OCI-LY1 (cell line): ENCODE measurements at regions not wholly inside any gene's neighbourhood (a gene's known extent, or its start where the extent isn't known, plus 50 kb on each side); places are given as distances from the start of the nearest gene placed in this dataset.

Experiments
- H2AFZ ChIP-seq: fragments of 200-600 bp; sonication (generic), shearing (Covaris generic); 2 replicates; pipeline ENCODE4 v1.6.0; 2014; ENCODE audit warnings: antibody characterized with exemption, mild to moderate bottlenecking, low read length
- H3F3A ChIP-seq: fragments of 200-600 bp; sonication (generic), shearing (Covaris generic); 2 replicates; pipeline ENCODE4 v1.6.0; 2014; ENCODE audit warnings: mild to moderate bottlenecking, antibody characterized with exemption, low read length, moderate library complexity; ENCODE audit not compliant: insufficient read depth
- H3K27ac ChIP-seq: fragments of 200-600 bp; sonication (generic); 2 replicates; pipeline ENCODE4 v1.5.1; 2014; ENCODE audit warnings: low read length, mixed run types, mild to moderate bottlenecking, low read depth; ENCODE audit not compliant: poor library complexity, severe bottlenecking
- H3K27me3 ChIP-seq: fragments of 200-600 bp; sonication (generic); 2 replicates; pipeline ENCODE4 v1.6.0; 2014; ENCODE audit warnings: antibody characterized with exemption, mild to moderate bottlenecking, low read length, moderate library complexity; ENCODE audit not compliant: insufficient read depth
- H3K36me3 ChIP-seq: fragments of 200-600 bp; sonication (generic); 2 replicates; pipeline ENCODE4 v1.6.1; 2014; ENCODE audit warnings: mild to moderate bottlenecking, antibody characterized with exemption, low read length, moderate library complexity, mixed read lengths; ENCODE audit not compliant: insufficient read depth
- H3K4me1 ChIP-seq: fragments of 200-600 bp; sonication (generic); 2 replicates; pipeline ENCODE4 v1.5.1; 2014; ENCODE audit warnings: mild to moderate bottlenecking, low read length, moderate library complexity; ENCODE audit not compliant: insufficient read depth, severe bottlenecking
- H3K4me2 ChIP-seq: fragments of 200-600 bp; sonication (generic), shearing (Covaris generic); 2 replicates; pipeline ENCODE4 v1.6.1; 2014; ENCODE audit warnings: low read length
- H3K4me3 ChIP-seq: fragments of 200-600 bp; sonication (generic); 2 replicates; pipeline ENCODE4 v1.5.1; 2014; ENCODE audit warnings: low read length, low read depth, mild to moderate bottlenecking, mixed read lengths; ENCODE audit not compliant: poor library complexity, severe bottlenecking
- H3K79me2 ChIP-seq: fragments of 200-600 bp; shearing (Covaris generic); 2 replicates; pipeline ENCODE4 v1.6.1; 2016; ENCODE audit warnings: mixed run types, low read length, mixed read lengths; ENCODE audit not compliant: insufficient read depth
- H3K9ac ChIP-seq: fragments of 200-600 bp; sonication (generic), shearing (Covaris generic); 2 replicates; pipeline ENCODE4 v1.6.1; 2014; ENCODE audit warnings: mild to moderate bottlenecking, low read length, mixed read lengths
- H3K9me2 ChIP-seq: fragments of 200-600 bp; sonication (generic), shearing (Covaris generic); 2 replicates; pipeline ENCODE4 v1.6.1; 2014; ENCODE audit warnings: low read depth, mild to moderate bottlenecking, low read length, mixed read lengths
- H3K9me3 ChIP-seq: fragments of 200-600 bp; shearing (Covaris generic); 2 replicates; pipeline ENCODE4 v1.6.1; 2014; ENCODE audit warnings: low read length, mixed read lengths
- H4K20me1 ChIP-seq: fragments of 200-600 bp; sonication (generic), shearing (Covaris generic); 2 replicates; pipeline ENCODE4 v1.6.0; 2016; ENCODE audit warnings: mild to moderate bottlenecking, low read length; ENCODE audit not compliant: insufficient read depth
- EZH2 ChIP-seq: fragments of 200-600 bp; sonication (generic), shearing (Covaris generic); IDR thresholded peaks from 2 replicates; pipeline ENCODE4 v1.8.0; 2017; ENCODE audit warnings: borderline replicate concordance, mixed run types, mild to moderate bottlenecking, antibody characterized with exemption, low read length, moderate library complexity, mixed read lengths
- TF ChIP-seq, protein P1 (sequence below): fragments of 200-600 bp; sonication (generic), shearing (Covaris generic); IDR thresholded peaks from 2 replicates; pipeline ENCODE4 v1.5.1; 2017; ENCODE audit warnings: mild to moderate bottlenecking, antibody characterized with exemption, low read length, moderate library complexity, mixed read lengths

DNA sequence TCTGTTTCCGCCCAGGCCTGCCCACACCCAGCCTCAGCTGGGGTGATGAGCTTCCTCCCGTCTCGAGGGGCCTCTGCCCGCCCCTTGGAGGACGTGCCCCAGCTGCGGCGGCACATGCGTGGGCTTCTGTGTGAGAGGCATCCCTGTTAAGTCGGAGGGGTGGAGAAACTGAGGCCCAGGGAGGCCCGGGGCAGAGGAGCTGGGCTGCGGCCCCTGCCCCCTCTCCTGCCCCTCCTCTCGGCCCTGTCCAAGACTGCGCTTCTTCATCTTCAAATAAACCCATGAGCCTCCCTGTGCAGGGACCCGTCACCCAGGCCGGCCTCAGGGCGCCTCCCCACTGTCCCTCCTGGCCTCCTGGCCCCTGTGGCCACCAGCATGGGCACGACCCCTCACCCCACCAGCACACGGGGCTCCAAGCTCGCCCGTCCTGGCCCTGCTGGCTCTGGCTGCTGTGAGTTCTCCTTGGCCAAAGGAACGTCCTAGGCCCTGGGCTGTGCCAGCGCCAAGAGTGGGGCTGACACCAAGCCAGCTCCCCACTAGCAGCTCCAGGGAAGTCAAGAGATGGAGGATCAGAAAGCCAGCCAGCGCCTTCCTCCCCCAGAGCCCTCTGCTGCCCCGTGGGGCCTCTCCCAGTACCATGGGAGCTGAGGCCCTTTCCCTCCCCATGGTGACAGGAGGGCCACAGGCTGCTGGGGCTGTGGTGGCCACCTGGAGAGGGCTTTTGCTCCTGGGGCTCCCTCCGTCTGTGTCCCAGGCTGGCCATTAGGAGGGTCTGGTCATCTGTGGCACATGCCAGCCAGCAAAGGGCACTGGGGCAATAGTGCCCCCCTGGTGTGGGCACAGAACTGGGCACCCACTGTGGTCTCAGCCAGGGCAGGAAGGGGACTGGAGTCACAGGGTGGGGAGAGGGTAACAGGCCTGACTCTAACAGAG, 180.4 kb downstream of the KIF26A start:
- Histone ChIP-seq H3K4me2 (no peak overlapping the region), H2AFZ (no peak overlapping the region), H4K20me1 (no peaks in the 10 kb centered on the region), H3F3A (no peaks in the 10 kb centered on the region), H3K9me2 (no peaks in the 10 kb centered on the region), H3K4me3 (no peak overlapping the region), H3K9me3 (no peaks in the 10 kb centered on the region), H3K79me2 (no peaks in the 10 kb centered on the region), H3K4me1 (no peaks in the 10 kb centered on the region), H3K9ac (no peak overlapping the region), H3K36me3 (no peaks in the 10 kb centered on the region), H3K27me3 (no peaks in the 10 kb centered on the region), H3K27ac (no peak overlapping the region)
- no peak for TF ChIP-seq EZH2
- TF ChIP-seq, protein P1, sequence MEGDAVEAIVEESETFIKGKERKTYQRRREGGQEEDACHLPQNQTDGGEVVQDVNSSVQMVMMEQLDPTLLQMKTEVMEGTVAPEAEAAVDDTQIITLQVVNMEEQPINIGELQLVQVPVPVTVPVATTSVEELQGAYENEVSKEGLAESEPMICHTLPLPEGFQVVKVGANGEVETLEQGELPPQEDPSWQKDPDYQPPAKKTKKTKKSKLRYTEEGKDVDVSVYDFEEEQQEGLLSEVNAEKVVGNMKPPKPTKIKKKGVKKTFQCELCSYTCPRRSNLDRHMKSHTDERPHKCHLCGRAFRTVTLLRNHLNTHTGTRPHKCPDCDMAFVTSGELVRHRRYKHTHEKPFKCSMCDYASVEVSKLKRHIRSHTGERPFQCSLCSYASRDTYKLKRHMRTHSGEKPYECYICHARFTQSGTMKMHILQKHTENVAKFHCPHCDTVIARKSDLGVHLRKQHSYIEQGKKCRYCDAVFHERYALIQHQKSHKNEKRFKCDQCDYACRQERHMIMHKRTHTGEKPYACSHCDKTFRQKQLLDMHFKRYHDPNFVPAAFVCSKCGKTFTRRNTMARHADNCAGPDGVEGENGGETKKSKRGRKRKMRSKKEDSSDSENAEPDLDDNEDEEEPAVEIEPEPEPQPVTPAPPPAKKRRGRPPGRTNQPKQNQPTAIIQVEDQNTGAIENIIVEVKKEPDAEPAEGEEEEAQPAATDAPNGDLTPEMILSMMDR: no peak

GRCh38 chr14:104319491-104320241, 181.3 kb downstream of the KIF26A start:
- Histone ChIP-seq H3K27me3 (no peaks in the 10 kb centered on the region), H3K27ac (no peak overlapping the region)
- TF ChIP-seq, protein P1: no peak
- TF ChIP-seq EZH2: no peak

DNA sequence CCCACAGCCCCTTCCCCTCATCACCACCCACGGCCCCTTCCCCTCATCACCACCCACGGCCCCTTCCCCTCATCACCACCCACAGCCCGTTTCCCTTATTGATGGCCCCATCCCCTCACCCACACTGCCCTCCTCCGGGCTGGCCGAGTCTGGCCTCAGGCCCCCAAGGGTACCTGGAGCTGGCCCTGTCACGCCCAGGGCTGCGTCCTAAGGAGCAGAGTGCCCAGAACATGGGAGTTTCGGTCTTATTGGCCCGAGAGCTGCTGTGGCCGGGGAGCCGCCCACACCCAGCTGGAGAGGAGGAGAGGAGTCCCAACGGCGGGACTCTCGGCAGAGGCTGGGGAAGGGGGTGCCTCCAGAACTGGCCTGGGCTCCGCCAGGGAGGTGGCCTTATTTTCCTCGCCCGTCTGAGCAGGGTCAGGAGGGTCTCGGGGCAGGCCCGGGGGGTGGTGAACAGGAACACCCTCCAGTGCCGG, 182.3 kb downstream of the KIF26A start:
- Histone ChIP-seq H4K20me1 (no peaks in the 10 kb centered on the region), H3K9me2 (no peaks in the 10 kb centered on the region), H3K36me3 (no peaks in the 10 kb centered on the region), H3K4me2 (no peak overlapping the region), H3K4me3 (no peak overlapping the region), H3K9me3 (no peaks in the 10 kb centered on the region), H3F3A (no peaks in the 10 kb centered on the region), H3K27me3 (no peaks in the 10 kb centered on the region), H3K4me1 (no peaks in the 10 kb centered on the region), H3K9ac (no peak overlapping the region), H3K79me2 (no peaks in the 10 kb centered on the region), H3K27ac (no peak overlapping the region), H2AFZ (no peak overlapping the region)
- no peak for TF ChIP-seq EZH2
- TF ChIP-seq, protein P1: no peak

More at GRCh38 chr14:104319491-104320241, 181.3 kb downstream of the KIF26A start:
- no peak overlapping the region for H3K4me3 ChIP-seq
- no peaks in the 10 kb centered on the region for H3F3A ChIP-seq
- H3K79me2 ChIP-seq: no peaks in the 10 kb centered on the region
- H3K9me2 ChIP-seq: no peaks in the 10 kb centered on the region
- no peaks in the 10 kb centered on the region for H3K9me3 ChIP-seq
- H2AFZ ChIP-seq: no peak overlapping the region
- H3K4me2 ChIP-seq: no peak overlapping the region
- no peaks in the 10 kb centered on the region for H3K4me1 ChIP-seq
- H3K9ac ChIP-seq: no peak overlapping the region
- H3K36me3 ChIP-seq: no peaks in the 10 kb centered on the region
- no peaks in the 10 kb centered on the region for H4K20me1 ChIP-seq
